Thoracic aorta (tissue), 2 donors: ENCODE measurements at regions not wholly inside any gene's neighbourhood (a gene's known extent, or its start where the extent isn't known, plus 50 kb on each side); places are given as distances from the start of the nearest gene placed in this dataset.

ENCODE experiments used
- ATAC-seq: fragments of 150-250 bp; one replicate; pipeline ENCODE4 v1.8.0; 2017; ENCODE audit warnings: low read depth; ENCODE audit not compliant: insufficient number of reproducible peaks, low FRiP score
- DNase-seq: peaks from one replicate; pipeline ENCODE4 v3.0.0-alpha.2; 2020; ENCODE audit warnings: low spot score
- H3K27ac ChIP-seq, 2 donors: fragments of 200-600 bp; sonication (generic); 1 replicate in 1 of 2; 2 replicates in 1 of 2; pipeline ENCODE4 v1.5.1; 2016; ENCODE audit warnings: mild to moderate bottlenecking in 2 of 2, moderate library complexity in 2 of 2
- H3K27me3 ChIP-seq: fragments of 200-600 bp; sonication (generic); replicated peaks from 2 replicates; pipeline ENCODE4 v1.6.0; 2016; ENCODE audit warnings: mild to moderate bottlenecking; ENCODE audit not compliant: insufficient read depth
- H3K36me3 ChIP-seq: fragments of 200-600 bp; sonication (generic); one replicate; pipeline ENCODE4 v1.5.1; 2016
- H3K4me1 ChIP-seq, 2 donors: fragments of 200-600 bp; sonication (generic); 1 replicate in 1 of 2; 2 replicates in 1 of 2; pipeline versions ENCODE4 v1.5.1 to v1.6.0; 2016; ENCODE audit warnings: low read depth in 2 of 2, mild to moderate bottlenecking in 1 of 2; ENCODE audit not compliant: control insufficient read depth in 1 of 2
- H3K4me3 ChIP-seq: fragments of 200-600 bp; sonication (generic); 2 replicates; pipeline ENCODE4 v1.5.1; 2016; ENCODE audit warnings: mild to moderate bottlenecking
- H3K9me3 ChIP-seq: fragments of 200-600 bp; sonication (generic); 2 replicates; pipeline ENCODE4 v1.5.1; 2016
- CTCF ChIP-seq: fragments of 200-600 bp; sonication (generic); IDR thresholded peaks from one replicate; pipeline ENCODE4 v1.5.1; 2019; ENCODE audit warnings: antibody characterized with exemption

GRCh38 chr10:33412653-33413361 is 78.3 kb upstream of the NRP1 start:
- H3K9me3 ChIP-seq: no peaks in the 10 kb centered on the region
- H3K4me3 ChIP-seq: no peak overlapping the region
- peaks cover 0 to 17% of the 10 kb centered on the region in 2 donors for H3K4me1 ChIP-seq
- no peaks in the 10 kb centered on the region for H3K27me3 ChIP-seq
- H3K36me3 ChIP-seq: no peaks in the 10 kb centered on the region
- DNase-seq (no peak), ATAC-seq (peak; percentile 50)
- no peak for TF ChIP-seq CTCF
- H3K27ac ChIP-seq: no peak overlapping the region

GRCh38 chr10:33412241-33412640 is 77.8 kb upstream of the NRP1 start:
- no peak overlapping the region for H3K4me3 ChIP-seq
- no peak for TF ChIP-seq CTCF
- H3K27ac ChIP-seq: no peak overlapping the region
- ATAC-seq (no peak), DNase-seq (no peak)
- H3K27me3 ChIP-seq: no peaks in the 10 kb centered on the region
- no peaks in the 10 kb centered on the region for H3K9me3 ChIP-seq
- H3K36me3 ChIP-seq: no peaks in the 10 kb centered on the region
- peaks cover 0 to 17% of the 10 kb centered on the region in 2 donors for H3K4me1 ChIP-seq

- Histone ChIP-seq H3K4me1 (peaks cover 0 to 9% of the 10 kb centered on the region in 2 donors), H3K36me3 (no peaks in the 10 kb centered on the region), H3K27me3 (no peaks in the 10 kb centered on the region), H3K4me3 (no peak overlapping the region), H3K9me3 (no peaks in the 10 kb centered on the region), H3K27ac (no peak overlapping the region)
- TF ChIP-seq CTCF: no peak
- no peak for ATAC-seq
- DNase-seq: no peak
Observed at GRCh38 chr10:33410860-33411234, 76.4 kb upstream of the NRP1 start.

GRCh38 chr10:33410096-33410859 is 75.8 kb upstream of the NRP1 start:
- Histone ChIP-seq H3K36me3 (no peaks in the 10 kb centered on the region), H3K4me1 (peaks cover 0 to 8% of the 10 kb centered on the region in 2 donors), H3K4me3 (no peak overlapping the region), H3K9me3 (no peaks in the 10 kb centered on the region), H3K27ac (no peak overlapping the region), H3K27me3 (no peaks in the 10 kb centered on the region)
- no peak for DNase-seq
- no peak for ATAC-seq
- no peak for TF ChIP-seq CTCF

- DNase-seq (no peak), ATAC-seq (no peak)
Observed at GRCh38 chr10:33406596-33406995, 72.1 kb upstream of the NRP1 start.

More at GRCh38 chr10:33406596-33406995, 72.1 kb upstream of the NRP1 start:
- H3K27me3 ChIP-seq: no peaks in the 10 kb centered on the region
- H3K9me3 ChIP-seq: no peaks in the 10 kb centered on the region
- no peaks in the 10 kb centered on the region for H3K36me3 ChIP-seq
- no peaks in the 10 kb centered on the region for H3K4me1 ChIP-seq
- H3K27ac ChIP-seq: no peak overlapping the region
- no peak for TF ChIP-seq CTCF
- H3K4me3 ChIP-seq: no peak overlapping the region
